ENCODE measurements at regions not wholly inside any gene's neighbourhood (a gene's known extent, or its start where the extent isn't known, plus 50 kb on each side); places are given as distances from the start of the nearest gene placed in this dataset.

- TF ChIP-seq, protein P1, sequence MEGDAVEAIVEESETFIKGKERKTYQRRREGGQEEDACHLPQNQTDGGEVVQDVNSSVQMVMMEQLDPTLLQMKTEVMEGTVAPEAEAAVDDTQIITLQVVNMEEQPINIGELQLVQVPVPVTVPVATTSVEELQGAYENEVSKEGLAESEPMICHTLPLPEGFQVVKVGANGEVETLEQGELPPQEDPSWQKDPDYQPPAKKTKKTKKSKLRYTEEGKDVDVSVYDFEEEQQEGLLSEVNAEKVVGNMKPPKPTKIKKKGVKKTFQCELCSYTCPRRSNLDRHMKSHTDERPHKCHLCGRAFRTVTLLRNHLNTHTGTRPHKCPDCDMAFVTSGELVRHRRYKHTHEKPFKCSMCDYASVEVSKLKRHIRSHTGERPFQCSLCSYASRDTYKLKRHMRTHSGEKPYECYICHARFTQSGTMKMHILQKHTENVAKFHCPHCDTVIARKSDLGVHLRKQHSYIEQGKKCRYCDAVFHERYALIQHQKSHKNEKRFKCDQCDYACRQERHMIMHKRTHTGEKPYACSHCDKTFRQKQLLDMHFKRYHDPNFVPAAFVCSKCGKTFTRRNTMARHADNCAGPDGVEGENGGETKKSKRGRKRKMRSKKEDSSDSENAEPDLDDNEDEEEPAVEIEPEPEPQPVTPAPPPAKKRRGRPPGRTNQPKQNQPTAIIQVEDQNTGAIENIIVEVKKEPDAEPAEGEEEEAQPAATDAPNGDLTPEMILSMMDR (IDR thresholded peaks at IDR 0.05): no peak
- TF ChIP-seq POLR2A (IDR thresholded peaks at IDR 0.05): no peak
- no peak for TF ChIP-seq EP300 (IDR thresholded peaks at IDR 0.05)
- TF ChIP-seq POLR2AphosphoS5 (IDR thresholded peaks at IDR 0.05): no peak
These were observed 219.3 kb upstream of the TMEFF2 start for GRCh38 chr2:192413812-192414681.

Measured in sigmoid colon (tissue), 4 donors.